ENCODE measurements at regions not wholly inside any gene's neighbourhood (a gene's known extent, or its start where the extent isn't known, plus 50 kb on each side); places are given as distances from the start of the nearest gene placed in this dataset.
"Not testable (repeated sequence)": the region's sequence is repeated elsewhere in the genome, so short reads cannot be mapped to it uniquely, and the experiment has no call there.

DNA sequence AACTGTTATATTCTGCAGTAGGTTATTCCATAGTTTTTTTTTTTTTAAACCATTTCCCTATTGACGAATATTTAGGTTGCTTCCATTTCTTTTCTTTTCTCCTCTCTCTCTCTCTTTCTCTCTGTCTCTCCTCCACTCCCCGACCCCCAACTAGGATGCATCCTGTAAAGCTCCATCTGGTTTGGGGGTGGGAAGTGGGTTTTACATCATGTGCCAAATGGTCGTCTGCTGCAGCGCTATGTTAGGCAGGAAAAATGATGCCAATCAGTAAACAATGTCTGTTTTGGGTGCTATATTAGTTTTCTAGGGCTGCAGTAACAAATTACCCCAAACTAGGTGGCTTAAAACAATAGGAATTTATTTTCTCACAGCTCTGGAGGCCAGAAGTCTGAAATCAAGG is 465.0 kb downstream of the AACS start:
- intact Hi-C loops (cut with DNase I): loop anchor here (10.0 kb wide), 1 partner anchor 345 kb away; the partner anchor contains the start of gene TMEM132B
- DNase-seq: no peak

DNA sequence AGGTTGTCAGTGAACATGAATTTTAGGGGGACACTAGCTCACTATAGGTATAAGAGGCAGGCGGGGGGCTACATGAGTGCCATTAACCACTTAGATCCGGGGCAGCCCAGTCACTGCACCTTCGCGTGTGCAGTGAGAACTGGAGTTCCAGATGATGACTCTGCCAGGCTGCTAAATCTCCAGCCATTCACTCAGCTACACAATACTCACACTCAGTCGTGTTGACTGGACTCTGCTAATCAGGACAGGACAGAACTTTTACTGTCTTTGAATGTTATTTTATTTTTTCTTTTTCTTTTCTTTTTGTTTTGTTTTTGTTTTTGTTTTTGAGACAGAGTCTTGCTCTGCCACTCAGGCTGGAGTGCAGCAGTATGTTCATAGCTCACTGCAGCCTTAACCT is 465.6 kb downstream of the AACS start:
- intact Hi-C loops (cut with DNase I): loop anchor here (10.0 kb wide), 1 partner anchor 346 kb away; the partner anchor contains the start of gene TMEM132B
- no peak for DNase-seq

DNA sequence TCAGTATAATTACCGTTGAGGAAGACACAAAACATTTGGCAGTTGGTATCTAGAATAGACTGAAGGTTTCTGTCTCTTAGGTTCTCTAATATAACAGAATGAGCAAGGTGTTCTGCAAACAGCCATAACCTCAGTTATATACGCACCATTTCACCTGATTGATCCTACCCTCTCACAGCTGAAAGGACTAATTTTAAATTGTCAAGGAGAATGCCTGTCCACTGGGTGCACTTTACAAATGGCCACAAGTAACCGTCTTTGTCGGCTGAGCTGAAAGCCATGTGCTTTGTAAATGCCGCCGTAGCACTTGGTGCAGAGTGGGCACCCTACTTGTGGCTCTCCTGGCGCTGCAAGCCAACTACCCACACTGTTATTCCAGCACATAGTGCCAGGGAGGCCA is 466.3 kb downstream of the AACS start:
- no peak for DNase-seq
- intact Hi-C loops (cut with DNase I): loop anchor here (10.0 kb wide), 1 partner anchor 347 kb away; the partner anchor contains the start of gene TMEM132B

DNA sequence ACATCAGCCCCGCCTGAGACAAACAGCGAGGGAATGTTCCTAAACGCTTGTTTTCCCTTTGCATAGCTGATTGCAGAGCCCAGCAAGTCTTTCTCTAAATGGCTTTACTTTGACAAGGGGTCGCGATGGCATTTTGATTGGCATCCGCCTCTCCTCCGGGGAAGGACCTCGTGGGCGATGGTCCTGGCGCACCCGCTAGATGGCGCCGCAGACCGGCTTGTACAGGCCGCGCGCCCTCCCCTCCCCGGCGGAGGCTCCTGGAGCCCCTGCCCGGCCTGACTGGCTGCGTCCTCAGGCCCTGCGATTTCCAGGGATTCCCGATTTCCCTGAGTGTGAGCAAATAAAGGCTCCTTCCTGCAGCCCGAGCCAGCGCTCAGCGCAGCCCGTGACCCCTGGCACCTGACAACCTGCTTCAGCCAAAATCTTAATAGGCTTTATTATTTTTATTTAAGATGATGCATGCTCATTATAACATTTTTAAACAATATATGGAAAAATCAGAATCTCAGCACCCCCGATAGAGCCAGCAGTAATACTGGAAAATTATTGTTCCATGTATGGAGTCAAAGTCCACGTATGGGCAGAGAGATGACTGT is 468.3 kb downstream of the AACS start:
- DNase-seq: peak; percentile 47 to 97 (median 77)
- intact Hi-C loops (cut with DNase I): loop anchor here (2.0 to 10.0 kb wide), 3 partner anchors 79 to 1213 kb away; partner anchors contain the start of gene TMEM132B

DNA sequence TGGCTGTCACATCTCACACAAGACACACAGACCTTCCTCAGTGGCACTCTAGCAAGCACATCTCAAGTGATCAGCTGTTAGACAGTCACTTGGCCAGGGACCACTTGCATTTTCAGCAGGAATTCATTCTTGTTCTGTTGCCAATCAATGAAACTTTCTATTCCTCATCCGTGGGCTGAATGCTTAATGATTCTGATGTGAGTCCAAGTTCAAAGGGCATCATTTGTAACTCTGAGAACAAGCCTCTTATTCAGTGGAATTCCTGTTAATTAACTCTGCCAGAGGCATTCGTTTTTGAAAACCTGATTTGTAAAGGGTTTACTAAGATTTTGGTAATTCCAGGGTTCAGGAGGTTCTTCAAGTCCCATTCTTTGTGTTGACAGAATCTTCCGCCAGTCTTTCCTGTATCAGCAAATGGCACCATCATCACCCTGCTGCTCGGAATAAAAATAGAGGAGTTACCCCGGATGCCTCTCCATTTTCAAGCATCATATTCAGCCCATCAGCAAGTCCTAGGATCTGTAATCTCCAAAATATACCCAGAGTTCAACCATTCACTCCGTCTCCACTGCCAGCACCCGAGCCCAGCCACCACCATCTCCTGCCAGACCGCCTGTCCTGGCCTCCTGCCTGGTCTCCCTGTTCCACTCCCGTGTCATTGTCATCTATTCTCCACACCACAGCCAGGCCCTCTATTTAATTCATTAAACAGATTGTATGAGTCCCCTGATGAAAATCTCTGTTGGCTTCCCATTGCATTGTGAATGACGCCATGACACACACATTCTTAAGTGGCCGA is 473.4 kb downstream of the AACS start:
- DNase-seq: peak in 2 of 10 donors; percentile 40 to 84
- intact Hi-C loops (cut with DNase I): loop anchor here (5.0 to 10.0 kb wide), 3 partner anchors 206 to 1334 kb away; partner anchors contain the start of gene TMEM132B

DNA sequence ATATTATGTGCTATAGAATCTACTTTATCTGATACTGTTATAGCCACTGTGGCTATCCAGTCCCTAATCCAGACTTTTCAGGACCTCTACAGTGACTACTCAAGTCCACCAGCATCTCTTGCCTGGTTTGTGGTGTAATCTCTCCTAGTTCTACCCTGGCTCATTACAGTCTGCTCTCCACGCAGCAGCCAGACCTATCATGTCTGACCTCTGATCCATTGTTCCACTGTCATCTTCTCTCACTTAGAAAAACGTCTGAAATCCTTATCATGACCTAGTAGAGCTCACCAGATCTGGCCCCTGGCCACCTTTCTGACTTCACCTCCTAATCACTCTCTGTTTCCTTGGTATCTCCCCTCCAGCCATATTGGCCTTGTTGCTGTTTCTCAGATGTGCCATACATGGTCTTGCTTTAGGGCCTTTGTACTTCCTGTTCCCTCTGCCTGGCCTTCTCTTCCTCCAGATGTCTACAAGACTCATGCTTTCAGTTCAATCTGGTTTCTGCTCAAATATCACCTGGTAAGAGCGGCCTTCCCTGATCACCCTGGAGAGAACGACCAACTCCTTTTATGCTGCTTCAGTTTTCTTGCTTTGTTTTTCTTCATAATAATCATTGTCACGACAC is 475.5 kb downstream of the AACS start:
- intact Hi-C loops (cut with DNase I): no loop called here
- no peak for DNase-seq

DNA sequence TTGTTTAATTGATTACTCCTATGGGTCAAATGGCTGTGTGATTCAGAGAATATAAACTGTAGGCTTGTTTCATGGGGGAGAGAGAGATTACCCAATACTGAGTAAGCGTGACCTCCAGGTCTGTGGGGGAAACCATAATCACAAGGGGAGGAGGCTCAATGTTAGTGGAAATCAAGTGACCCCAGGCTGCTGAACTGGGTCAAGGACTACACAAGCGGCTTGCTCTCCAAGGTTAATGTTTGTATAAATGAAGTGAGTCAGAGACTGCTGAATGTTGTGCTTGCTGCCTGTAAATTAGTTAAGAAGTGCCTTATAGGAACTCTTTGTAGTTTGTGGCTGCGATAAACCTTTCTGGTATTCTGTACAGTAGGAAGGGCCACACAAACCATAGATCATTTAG is 479.7 kb downstream of the AACS start:
- DNase-seq: no peak
- intact Hi-C loops (cut with DNase I): no loop called here

DNA sequence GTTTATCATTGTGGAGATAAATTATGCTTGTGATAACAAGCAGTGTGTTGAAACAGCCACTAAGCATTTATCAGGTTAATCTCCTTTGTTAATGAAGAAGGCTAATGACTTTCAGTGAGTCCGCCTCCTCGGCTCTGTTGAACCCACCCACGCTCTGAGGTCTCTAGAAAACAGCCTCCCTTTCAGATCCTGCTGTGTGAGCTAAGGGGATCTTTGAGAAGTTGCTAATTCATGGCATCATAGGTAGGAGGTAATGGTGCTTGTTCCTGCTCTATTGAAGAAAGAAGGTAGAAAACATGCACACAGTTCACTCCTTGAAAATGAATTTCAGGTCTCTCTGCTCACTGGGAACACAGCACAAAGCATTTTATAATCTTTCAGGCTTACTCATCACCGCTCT is 483.9 kb downstream of the AACS start:
- no peak for DNase-seq
- intact Hi-C loops (cut with DNase I): no loop called here

DNA sequence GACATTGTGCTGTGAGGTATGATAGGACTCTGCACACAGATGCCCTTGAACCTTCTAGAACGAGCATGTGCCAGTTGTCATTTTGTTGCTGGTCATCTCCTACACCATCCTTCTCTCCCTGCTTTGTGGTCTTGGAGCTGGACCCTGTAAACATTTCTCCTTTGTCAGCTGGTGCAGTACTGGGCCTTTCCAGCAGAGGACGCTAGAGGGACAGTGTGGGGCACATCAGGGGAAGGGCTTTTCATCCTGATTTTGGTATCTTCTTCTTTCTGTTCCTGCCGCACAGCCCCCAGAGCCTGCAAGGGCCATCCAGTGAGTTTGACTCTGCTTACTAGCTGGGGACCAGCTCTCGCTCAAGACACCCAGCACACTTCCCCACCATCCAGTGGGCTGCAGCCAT is 484.6 kb downstream of the AACS start:
- intact Hi-C loops (cut with DNase I): no loop called here
- no peak for DNase-seq

DNA sequence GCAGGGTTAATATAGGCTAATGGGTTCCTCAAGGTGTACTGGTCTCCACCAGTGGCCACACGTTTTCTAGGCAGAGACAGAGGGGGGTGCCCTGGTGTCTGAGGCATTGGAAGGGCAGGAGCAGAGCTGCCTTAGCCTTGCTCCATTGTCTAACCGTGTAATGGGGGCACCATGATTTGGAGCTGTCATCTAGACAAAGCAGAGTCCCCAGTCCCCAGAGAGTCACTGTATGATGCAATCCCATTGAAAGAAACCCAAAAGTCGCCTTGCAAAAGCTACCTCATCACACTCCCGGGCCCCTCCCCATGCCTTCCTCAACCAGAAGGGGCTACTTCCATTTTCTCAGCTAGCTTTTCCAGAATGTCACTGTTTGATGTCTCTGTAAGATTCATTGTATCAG is 487.1 kb downstream of the AACS start:
- intact Hi-C loops (cut with DNase I): no loop called here
- no peak for DNase-seq

DNA sequence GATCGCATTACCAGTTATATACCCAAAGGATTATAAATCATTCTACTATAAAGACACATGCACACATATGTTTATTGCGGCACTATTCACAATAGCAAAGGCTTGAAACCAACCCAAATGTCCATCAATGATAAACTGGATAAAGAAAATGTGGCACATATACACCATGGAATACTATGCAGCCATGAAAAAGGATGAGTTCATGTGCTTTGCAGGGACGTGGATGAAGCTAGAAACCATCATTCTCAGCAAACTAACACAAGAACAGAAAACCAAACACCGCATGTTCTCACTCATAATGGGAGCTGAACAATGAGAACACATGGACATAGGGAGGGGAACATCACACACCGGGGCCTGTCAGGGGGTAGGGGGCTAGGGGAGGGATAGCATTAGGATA is 495.8 kb downstream of the AACS start:
- DNase-seq; intact Hi-C loops (cut with DNase I): not testable (repeated sequence)

DNA sequence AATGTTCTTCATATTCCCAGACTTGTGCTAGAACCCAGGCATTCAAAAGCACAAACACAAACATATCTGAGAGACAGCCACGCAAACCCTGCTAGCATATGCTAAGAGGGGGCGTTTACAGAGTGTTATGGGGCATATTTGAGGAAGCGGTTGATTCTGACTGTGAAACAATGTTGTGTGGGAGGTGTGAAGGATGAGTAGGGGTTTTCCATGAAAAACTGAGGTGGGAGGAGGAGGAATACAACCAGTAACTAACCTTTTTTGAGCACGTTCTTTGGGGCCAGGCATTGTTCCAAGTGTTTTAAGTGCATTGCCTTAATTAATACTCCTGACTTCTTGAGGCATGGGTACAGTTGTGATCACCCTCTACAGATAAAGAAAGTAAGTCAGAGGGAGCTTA is 499.5 kb downstream of the AACS start:
- DNase-seq: no peak
- intact Hi-C loops (cut with DNase I): no loop called here

DNA sequence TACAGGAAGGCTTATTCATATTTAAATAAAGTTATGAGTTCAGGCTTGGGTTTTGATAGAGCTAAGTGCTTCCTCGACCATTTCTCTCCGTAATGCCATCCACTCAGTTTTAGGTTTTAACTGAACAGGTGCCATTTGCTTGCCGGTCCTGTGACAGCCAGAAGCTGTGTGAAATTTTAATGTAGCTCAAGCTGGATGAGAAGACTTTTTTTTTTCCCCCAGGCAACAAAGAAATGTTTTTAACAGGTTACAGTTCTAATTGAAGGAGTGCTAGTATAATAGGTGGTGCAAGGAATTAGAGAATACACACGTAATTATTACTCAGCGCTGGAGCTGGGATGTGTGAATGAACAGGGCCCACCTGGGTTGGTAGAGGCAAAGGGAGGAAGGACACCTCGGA is 502.3 kb downstream of the AACS start:
- intact Hi-C loops (cut with DNase I): no loop called here
- no peak for DNase-seq

DNA sequence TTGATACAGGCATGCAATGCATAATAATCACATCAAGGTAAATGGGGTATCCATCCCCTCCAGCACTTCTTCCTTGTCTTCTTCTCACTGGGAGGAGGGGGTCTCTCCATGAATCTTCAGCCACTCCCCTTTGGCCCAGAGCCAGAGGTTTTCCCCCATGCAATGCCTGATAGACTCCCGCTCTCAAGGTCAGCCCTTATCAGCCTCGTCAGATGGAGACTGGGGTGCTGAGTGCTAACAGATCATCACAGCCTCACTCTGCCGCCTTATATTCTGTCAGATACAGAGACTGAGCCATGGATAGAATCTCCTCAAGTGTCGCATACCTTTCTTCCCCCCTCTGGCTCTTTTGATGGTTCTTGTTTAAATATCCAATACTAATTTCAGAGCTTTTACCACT is 503.1 kb downstream of the AACS start:
- intact Hi-C loops (cut with DNase I): no loop called here

DNA sequence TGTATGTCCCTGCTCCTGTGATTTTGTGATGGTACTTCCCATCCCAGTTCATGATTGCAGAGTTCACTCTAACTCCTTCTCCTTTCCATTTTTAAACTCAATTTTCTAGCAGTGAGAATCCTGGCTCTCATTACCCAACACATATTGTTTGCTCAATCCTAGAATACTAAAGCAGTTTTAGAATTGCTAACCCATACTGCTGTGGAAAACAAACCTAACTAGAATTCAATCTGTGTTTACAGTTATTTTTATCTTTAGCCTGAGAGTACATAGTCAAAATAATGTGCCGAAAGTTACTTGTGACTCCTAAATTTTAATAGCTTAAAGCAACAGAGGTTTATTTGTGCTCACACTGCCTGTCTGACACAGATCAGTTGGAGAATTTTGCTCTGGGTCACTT is 508.0 kb downstream of the AACS start:
- no peak for DNase-seq
- intact Hi-C loops (cut with DNase I): no loop called here

More for the DNA sequence above, 503.1 kb downstream of the AACS start:
- DNase-seq: no peak

DNA sequence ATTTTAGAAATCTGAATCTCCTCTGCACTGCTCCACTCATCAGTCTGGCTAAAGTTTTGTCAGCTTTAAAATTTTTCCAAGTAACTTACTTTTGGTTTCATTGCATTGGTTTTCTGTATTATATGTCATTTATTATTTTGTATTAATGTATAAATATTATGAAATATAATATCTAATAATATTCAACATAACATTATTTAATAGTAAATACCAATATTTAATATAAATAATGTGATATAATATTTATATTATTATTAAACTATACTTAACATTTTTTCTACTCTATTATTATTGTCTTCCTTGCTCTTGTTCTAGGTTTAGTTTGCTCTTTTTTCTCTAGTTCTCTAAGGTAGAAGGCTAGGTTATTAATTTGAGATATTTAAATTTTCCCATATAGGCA is 512.1 kb downstream of the AACS start:
- DNase-seq: no peak
- intact Hi-C loops (cut with DNase I): no loop called here

DNA sequence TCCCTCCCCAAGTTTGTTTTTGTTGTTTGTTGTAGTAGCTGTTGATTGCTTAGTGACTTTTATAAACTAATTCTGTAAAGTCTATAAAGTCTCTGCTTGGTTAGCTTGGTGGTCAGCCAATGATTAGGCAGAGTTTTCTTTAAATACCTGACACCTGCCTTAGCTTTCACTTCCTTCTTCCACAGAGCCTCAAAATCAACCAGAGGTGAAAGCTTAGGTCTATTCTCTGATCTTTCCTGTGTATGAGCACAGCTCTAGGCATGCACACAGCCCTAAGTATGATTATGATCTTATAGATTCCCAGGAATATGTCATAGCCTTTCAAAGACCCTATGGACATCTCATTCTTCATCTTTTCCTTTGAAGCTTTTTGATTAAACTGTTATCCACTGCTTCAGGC is 514.7 kb downstream of the AACS start:
- intact Hi-C loops (cut with DNase I): no loop called here

DNA sequence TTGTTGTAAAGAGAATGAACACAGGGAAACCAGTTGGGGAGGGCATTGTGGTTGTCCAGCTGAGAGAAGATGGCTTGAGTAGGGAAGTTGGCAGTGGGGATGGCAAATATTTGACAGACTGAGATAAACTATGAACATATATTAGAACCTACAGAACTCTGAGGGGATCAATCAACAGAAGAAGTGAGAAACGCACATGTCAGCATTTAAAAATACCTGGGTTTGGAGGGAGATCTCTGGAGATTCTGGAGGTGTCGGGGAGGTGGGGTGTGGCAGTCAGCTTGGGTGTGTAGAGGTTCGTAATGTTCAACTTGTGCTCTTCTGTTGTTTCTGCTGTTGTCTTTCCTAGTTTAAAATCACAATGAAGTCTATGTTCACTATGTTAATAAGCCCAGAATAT is 517.8 kb downstream of the AACS start:
- no peak for DNase-seq
- intact Hi-C loops (cut with DNase I): no loop called here

More for the DNA sequence above, 514.7 kb downstream of the AACS start:
- DNase-seq: no peak

DNA sequence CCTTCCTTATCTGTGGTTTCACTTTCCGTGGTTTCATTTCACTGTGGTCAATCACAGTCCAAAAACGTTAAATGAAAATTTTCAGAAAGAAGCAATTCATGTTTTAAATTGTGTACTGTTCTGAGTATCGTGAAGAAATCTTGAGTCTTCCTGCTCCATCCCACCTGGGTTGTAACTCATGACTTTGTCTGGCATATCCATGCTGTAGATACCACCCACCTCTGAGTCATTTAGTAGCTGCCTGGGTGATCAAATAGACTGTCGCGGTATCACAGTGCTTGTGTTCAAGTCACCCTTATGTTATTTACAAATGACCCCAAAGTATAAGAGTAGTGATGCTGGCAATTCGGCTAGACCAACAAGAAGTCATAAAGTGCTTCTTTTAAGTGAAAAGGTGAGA is 521.2 kb downstream of the AACS start:
- DNase-seq: no peak
- intact Hi-C loops (cut with DNase I): no loop called here

DNA sequence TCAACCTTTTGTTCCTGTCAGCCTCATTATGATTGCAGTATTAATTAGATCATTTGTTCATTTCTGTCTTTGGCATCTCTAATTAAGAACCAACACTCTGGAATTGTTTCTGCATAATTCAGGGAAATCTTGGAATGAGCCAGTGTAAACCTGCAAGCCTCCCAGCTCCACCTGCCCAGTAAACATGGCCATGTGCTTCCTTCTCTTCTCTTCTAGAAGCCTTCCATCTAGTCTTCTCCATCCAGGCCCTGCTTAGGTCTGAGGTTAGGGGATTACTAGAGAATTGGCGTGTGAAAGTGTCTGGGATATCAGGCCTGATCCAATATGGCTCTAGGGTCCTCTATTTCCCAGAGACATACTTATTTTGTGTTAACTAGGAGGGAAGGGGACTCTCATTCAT is 528.0 kb downstream of the AACS start:
- intact Hi-C loops (cut with DNase I): no loop called here
- no peak for DNase-seq

DNA sequence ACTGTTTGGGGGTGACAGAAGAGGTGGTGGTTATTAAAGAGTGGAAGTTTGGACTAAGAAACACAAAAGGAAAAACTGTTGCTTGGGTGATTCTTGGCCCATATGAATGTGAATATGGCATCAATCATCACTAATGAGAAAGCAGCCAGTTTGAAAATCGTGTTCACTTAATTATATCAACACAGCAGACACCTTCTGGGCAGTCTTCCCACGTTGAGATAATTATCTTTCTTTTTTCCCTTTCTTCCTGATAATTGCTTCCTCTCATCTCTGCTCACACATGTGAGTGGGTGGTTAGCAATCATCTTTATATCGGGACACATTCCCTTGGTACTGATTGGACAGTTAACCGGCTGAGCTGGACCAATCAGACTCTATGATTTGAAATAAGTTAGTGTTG is 539.7 kb downstream of the AACS start:
- no peak for DNase-seq

DNA sequence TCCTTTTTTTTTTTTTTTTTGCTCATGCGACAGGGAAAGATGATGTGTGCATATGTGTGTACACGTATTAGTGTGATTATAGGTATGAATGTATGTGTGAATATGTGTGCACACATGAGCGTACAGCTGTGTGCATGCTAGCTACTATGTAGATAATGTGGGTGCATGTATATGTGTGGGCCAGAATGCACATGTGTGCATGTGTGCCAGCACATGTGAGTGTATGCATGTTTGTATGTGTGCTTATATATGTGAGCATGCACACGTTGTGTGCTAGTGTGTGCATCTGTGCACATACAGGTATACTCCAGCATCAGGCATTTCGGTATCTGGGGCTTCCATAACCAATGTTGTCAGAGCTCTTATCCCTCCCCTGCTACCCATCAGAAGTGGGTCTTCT is 541.1 kb downstream of the AACS start:
- DNase-seq: no peak
- intact Hi-C loops (cut with DNase I): no loop called here

More for the DNA sequence above, 539.7 kb downstream of the AACS start:
- intact Hi-C loops (cut with DNase I): no loop called here
